ENCODE measurements at regions not wholly inside any gene's neighbourhood (a gene's known extent, or its start where the extent isn't known, plus 50 kb on each side); places are given as distances from the start of the nearest gene placed in this dataset.

DNA sequence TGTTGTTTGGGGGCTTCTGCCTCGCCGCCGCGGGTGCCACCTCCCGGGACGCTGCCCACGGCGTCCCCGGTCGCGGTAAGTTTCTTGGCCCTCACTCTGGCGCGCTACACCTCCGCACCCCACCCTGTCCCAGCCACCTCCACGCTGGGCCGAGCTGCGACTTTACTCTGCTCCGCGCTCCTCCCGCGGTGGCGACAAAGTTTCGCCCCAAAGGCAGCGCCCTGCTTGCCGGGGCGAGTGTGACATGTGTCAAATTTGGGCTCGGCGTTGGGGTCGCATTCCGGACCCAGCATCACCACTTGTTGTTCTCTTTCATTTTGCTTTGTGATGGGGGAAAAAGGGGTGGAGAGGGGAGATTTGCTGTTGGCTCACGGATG is 167.7 kb upstream of the PPP1R3A start:
- TF ChIP-seq, protein P1, sequence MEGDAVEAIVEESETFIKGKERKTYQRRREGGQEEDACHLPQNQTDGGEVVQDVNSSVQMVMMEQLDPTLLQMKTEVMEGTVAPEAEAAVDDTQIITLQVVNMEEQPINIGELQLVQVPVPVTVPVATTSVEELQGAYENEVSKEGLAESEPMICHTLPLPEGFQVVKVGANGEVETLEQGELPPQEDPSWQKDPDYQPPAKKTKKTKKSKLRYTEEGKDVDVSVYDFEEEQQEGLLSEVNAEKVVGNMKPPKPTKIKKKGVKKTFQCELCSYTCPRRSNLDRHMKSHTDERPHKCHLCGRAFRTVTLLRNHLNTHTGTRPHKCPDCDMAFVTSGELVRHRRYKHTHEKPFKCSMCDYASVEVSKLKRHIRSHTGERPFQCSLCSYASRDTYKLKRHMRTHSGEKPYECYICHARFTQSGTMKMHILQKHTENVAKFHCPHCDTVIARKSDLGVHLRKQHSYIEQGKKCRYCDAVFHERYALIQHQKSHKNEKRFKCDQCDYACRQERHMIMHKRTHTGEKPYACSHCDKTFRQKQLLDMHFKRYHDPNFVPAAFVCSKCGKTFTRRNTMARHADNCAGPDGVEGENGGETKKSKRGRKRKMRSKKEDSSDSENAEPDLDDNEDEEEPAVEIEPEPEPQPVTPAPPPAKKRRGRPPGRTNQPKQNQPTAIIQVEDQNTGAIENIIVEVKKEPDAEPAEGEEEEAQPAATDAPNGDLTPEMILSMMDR (IDR thresholded peaks at IDR 0.05) = no peak
- no peak for TF ChIP-seq POLR2A (IDR thresholded peaks at IDR 0.05)
